Hepatocyte (in vitro differentiated cells): ENCODE measurements at regions not wholly inside any gene's neighbourhood (a gene's known extent, or its start where the extent isn't known, plus 50 kb on each side); places are given as distances from the start of the nearest gene placed in this dataset.

Source experiments
- DNase-seq: peaks from one replicate; pipeline ENCODE4 v3.0.0-alpha.2; 2016; ENCODE audit warnings: low spot score
- H2AFZ ChIP-seq: fragments of 200-600 bp; sonication (generic); 2 replicates; pipeline ENCODE4 v1.6.0; 2016; ENCODE audit warnings: antibody characterized with exemption, mild to moderate bottlenecking
- H3K27ac ChIP-seq: fragments of 200-600 bp; sonication (generic); 2 replicates; pipeline ENCODE4 v1.5.1; 2016; ENCODE audit warnings: mild to moderate bottlenecking
- H3K27me3 ChIP-seq: fragments of 200-600 bp; sonication (generic); 2 replicates; pipeline ENCODE4 v1.6.1; 2016
- H3K36me3 ChIP-seq: fragments of 200-600 bp; sonication (generic); replicated peaks from 2 replicates; pipeline ENCODE4 v1.5.1; 2016; ENCODE audit warnings: low read depth; ENCODE audit not compliant: insufficient read depth
- H3K4me1 ChIP-seq: fragments of 200-600 bp; sonication (generic); 2 replicates; pipeline ENCODE4 v1.5.1; 2016; ENCODE audit warnings: mild to moderate bottlenecking, moderate library complexity; ENCODE audit not compliant: insufficient read depth
- H3K4me2 ChIP-seq: fragments of 200-600 bp; sonication (generic); 2 replicates; pipeline ENCODE4 v1.6.0; 2016
- H3K4me3 ChIP-seq: fragments of 200-600 bp; sonication (generic); 2 replicates; pipeline ENCODE4 v1.5.1; 2016; ENCODE audit warnings: mild to moderate bottlenecking
- H3K79me2 ChIP-seq: fragments of 200-600 bp; sonication (generic); 2 replicates; pipeline ENCODE4 v1.6.0; 2017; ENCODE audit warnings: mild to moderate bottlenecking
- H3K9me2 ChIP-seq: fragments of 200-600 bp; sonication (generic); replicated peaks from 2 replicates; pipeline ENCODE4 v1.6.0; 2017; ENCODE audit warnings: mild to moderate bottlenecking; ENCODE audit not compliant: insufficient read depth
- H3K9me3 ChIP-seq: fragments of 200-600 bp; sonication (generic); 2 replicates; pipeline ENCODE4 v1.5.1; 2016; ENCODE audit warnings: low read depth, mild to moderate bottlenecking
- H4K20me1 ChIP-seq: fragments of 200-600 bp; sonication (generic); 2 replicates; pipeline ENCODE4 v1.6.0; 2016; ENCODE audit warnings: mild to moderate bottlenecking; ENCODE audit not compliant: insufficient read depth, poor library complexity, severe bottlenecking
- EZH2 ChIP-seq: fragments of 200-600 bp; sonication (generic); IDR thresholded peaks from 2 replicates; pipeline ENCODE4 v1.6.1; 2016; ENCODE audit warnings: antibody characterized with exemption, mild to moderate bottlenecking, borderline replicate concordance
- EZH2phosphoT487 ChIP-seq: fragments of 200-600 bp; sonication (generic); IDR thresholded peaks from one replicate; pipeline ENCODE4 v1.6.1; 2018; ENCODE audit warnings: antibody characterized with exemption, mild to moderate bottlenecking, low read depth, moderate library complexity; ENCODE audit not compliant: unreplicated experiment, severe bottlenecking
- WGBS: methylation state at CpG from one replicate; pipeline ENCODE4 v1.1.6; 2016; ENCODE audit warnings: low lambda C conversion rate; ENCODE audit errors: missing lambda C conversion rate; 5-methylcytosine and 5-hydroxymethylcytosine counted together
- TF ChIP-seq, protein P1 (sequence below): fragments of 200-600 bp; sonication (generic); IDR thresholded peaks from 2 replicates; pipeline ENCODE4 v1.5.1; 2016; ENCODE audit warnings: antibody characterized with exemption, mild to moderate bottlenecking; ENCODE audit not compliant: poor library complexity

- no peaks in the 10 kb centered on the region for H3K36me3 ChIP-seq
- no peaks in the 10 kb centered on the region for H4K20me1 ChIP-seq
- H3K4me3 ChIP-seq: no peak overlapping the region
- no peak for DNase-seq
- no peak overlapping the region for H2AFZ ChIP-seq
- no peaks in the 10 kb centered on the region for H3K9me2 ChIP-seq
- peaks cover 6% of the 10 kb centered on the region for H3K27me3 ChIP-seq
- H3K27ac ChIP-seq: no peak overlapping the region
- 62% methylated on average over 4 of the region's 4 CpGs for WGBS
- no peak for TF ChIP-seq EZH2
- no peak overlapping the region for H3K4me2 ChIP-seq
- H3K79me2 ChIP-seq: no peaks in the 10 kb centered on the region
- no peaks in the 10 kb centered on the region for H3K9me3 ChIP-seq
- no peaks in the 10 kb centered on the region for H3K4me1 ChIP-seq
Measured at GRCh38 chr6:51542475-51542874, 544.9 kb downstream of the PKHD1 start.

DNA sequence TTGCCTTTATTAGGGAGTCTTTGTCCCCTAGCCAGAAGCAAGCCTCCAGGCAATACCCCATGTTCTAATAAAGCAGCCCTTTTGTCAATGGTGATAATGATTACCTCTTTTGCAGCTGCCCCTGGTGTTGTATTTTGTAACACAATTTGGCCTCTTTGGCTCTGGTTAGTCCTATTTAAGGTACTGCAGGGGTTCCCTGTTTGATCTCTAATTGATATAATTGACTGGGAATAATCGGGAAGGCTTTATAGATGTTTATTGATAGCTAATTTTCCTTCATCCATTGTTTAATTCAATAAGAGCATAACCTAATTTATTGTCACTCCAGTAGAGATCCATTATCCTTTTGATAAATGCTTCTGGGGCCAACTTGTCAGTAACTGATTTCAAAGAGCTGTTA, 537.2 kb downstream of the PKHD1 start:
- Histone ChIP-seq H3K4me3 (no peak overlapping the region), H3K79me2 (no peaks in the 10 kb centered on the region), H4K20me1 (no peaks in the 10 kb centered on the region), H2AFZ (no peak overlapping the region), H3K4me1 (no peaks in the 10 kb centered on the region), H3K36me3 (no peaks in the 10 kb centered on the region), H3K9me3 (no peaks in the 10 kb centered on the region), H3K27ac (no peak overlapping the region), H3K27me3 (no peaks in the 10 kb centered on the region), H3K4me2 (no peak overlapping the region), H3K9me2 (no peaks in the 10 kb centered on the region)
- DNase-seq: no peak
- no peak for TF ChIP-seq EZH2phosphoT487
- TF ChIP-seq, protein P1, sequence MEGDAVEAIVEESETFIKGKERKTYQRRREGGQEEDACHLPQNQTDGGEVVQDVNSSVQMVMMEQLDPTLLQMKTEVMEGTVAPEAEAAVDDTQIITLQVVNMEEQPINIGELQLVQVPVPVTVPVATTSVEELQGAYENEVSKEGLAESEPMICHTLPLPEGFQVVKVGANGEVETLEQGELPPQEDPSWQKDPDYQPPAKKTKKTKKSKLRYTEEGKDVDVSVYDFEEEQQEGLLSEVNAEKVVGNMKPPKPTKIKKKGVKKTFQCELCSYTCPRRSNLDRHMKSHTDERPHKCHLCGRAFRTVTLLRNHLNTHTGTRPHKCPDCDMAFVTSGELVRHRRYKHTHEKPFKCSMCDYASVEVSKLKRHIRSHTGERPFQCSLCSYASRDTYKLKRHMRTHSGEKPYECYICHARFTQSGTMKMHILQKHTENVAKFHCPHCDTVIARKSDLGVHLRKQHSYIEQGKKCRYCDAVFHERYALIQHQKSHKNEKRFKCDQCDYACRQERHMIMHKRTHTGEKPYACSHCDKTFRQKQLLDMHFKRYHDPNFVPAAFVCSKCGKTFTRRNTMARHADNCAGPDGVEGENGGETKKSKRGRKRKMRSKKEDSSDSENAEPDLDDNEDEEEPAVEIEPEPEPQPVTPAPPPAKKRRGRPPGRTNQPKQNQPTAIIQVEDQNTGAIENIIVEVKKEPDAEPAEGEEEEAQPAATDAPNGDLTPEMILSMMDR: no peak
- no peak for TF ChIP-seq EZH2
- 76% methylated on average over 1 of the region's 1 CpG for WGBS

- Histone ChIP-seq H3K9me2 (no peaks in the 10 kb centered on the region), H3K27me3 (no peaks in the 10 kb centered on the region), H3K36me3 (no peaks in the 10 kb centered on the region), H3K79me2 (no peaks in the 10 kb centered on the region), H3K4me1 (no peaks in the 10 kb centered on the region), H3K9me3 (no peaks in the 10 kb centered on the region), H4K20me1 (no peaks in the 10 kb centered on the region), H3K27ac (no peak overlapping the region), H3K4me2 (no peak overlapping the region), H3K4me3 (no peak overlapping the region), H2AFZ (no peak overlapping the region)
- DNase-seq: no peak
- TF ChIP-seq, protein P1: no peak
- WGBS: 81% methylated on average over 3 of the region's 3 CpGs
Measured at GRCh38 chr6:51552435-51552834, 535.0 kb downstream of the PKHD1 start.

DNA sequence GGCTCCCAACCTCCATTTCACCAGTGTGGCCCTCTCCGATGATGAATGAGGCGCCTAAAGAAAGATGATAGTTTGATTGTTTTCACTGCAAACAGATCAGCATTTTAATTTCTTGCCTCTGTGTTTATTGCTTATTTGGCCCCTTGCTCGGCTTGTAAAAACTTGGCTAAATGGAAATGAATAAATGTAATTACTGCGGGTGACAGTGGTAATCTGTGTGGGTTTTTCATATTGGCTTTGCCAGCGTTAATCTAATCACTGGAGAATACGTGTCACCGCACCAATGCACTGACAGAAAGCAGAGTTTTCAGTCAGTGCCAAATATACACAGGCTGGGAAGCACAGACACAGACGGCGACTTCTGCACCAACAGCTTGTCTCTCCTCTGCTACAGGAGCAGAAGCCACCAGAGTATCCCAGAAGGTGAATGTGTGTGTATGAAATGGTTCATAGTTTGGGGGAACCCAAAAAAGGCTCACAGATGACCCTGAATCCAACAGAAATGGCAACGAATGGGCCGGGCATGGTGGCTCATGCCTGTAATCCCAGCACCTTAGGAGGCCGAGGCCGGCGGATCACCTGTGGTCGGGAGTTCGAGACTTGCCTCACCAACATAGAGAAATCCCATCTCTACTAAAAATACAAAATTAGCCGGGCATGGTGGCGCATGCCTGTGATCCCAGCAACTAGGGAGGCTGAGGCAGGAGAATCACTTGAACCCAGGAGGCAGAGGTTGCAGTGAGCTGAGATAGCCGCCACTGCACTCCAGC, 534.0 kb downstream of the PKHD1 start:
- Histone ChIP-seq H3K36me3 (no peaks in the 10 kb centered on the region), H3K9me2 (no peaks in the 10 kb centered on the region), H4K20me1 (no peaks in the 10 kb centered on the region), H3K4me1 (no peaks in the 10 kb centered on the region), H3K27me3 (no peaks in the 10 kb centered on the region), H3K4me3 (no peak overlapping the region), H3K9me3 (no peaks in the 10 kb centered on the region), H3K79me2 (no peaks in the 10 kb centered on the region), H3K27ac (no peak overlapping the region), H2AFZ (no peak overlapping the region), H3K4me2 (no peak overlapping the region)
- WGBS: 85% methylated on average over 19 of the region's 19 CpGs
- TF ChIP-seq, protein P1: no peak
- TF ChIP-seq EZH2phosphoT487: no peak
- no peak for TF ChIP-seq EZH2
- no peak for DNase-seq
